Fibroblast of the conjunctiva (primary cell): ENCODE measurements at regions not wholly inside any gene's neighbourhood (a gene's known extent, or its start where the extent isn't known, plus 50 kb on each side); places are given as distances from the start of the nearest gene placed in this dataset.

Source experiments
- DNase-seq: peaks from one replicate; pipeline ENCODE4 v3.0.0-alpha.2; 2010; ENCODE audit warnings: low read depth

DNA sequence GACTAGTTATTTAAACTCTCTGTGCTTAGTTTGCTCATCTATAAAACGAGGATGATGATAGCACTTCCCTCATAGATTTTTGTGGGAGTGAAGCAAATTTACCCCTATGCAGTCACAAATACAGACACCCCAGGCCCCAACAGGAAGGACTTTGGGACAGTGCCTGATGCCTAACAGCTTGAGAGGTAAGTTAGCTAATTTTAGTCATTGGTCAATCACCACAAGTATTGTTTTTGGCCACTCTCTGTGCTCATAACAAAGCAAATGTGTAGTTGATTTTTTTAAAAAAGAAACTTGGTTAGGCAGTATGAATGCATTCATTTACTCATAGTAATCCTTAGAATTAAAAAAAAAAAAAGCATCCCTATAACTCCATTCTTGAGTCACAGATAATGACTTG lies 1590.7 kb upstream of the TENM3 start:
- no peak for DNase-seq

- no peak for DNase-seq
Observed at GRCh38 chr4:180655886-180656285, 1587.3 kb upstream of the TENM3 start.

DNA sequence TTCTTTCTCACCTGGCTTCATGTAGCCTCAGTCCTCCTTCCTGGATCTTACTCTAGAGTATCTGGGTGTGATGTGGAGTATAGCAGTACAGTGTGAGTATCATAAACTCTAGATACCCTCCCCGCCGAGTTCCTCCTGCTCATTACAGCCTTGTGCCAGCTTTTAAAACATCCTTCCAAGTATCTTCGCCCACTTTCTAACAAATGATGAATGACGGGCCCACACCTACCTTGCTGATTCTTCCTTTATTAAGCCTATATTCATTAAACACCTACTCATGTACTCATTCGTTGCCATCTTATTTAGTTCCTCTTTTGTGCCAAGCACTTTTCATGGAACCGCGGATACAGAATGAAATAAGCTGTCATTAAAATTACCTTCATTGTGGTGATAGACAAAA lies 1585.3 kb upstream of the TENM3 start:
- no peak for DNase-seq

- peak; percentile 83 for DNase-seq
Observed at GRCh38 chr4:180664766-180665368, 1578.3 kb upstream of the TENM3 start.

- DNase-seq = no peak
Observed at GRCh38 chr4:180665481-180665880, 1577.7 kb upstream of the TENM3 start.

- DNase-seq = peak; percentile 37
Observed at GRCh38 chr4:180665994-180666824, 1577.0 kb upstream of the TENM3 start.

GRCh38 chr4:180668732-180669131 lies 1574.5 kb upstream of the TENM3 start:
- no peak for DNase-seq

DNA sequence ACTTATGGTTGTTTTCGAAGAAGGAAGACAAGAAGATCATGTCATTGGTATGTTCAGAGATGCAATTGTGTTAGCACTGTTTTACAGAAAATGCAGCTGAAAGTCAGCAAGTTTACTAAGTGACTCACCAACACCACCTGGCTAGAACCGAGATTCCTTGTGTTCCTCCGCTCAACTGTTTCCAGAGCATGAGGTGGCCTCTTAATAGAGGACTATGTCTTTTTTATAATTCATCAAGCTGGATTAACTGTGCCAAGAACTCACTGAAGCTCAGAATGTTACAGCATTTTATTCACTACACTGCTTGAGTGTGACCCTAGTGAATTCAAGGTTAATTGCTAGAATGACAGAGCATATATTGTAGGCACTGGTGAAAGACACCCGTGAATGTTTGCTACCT lies 1573.5 kb upstream of the TENM3 start:
- no peak for DNase-seq

GRCh38 chr4:180674619-180675358 lies 1568.4 kb upstream of the TENM3 start:
- DNase-seq = no peak

DNA sequence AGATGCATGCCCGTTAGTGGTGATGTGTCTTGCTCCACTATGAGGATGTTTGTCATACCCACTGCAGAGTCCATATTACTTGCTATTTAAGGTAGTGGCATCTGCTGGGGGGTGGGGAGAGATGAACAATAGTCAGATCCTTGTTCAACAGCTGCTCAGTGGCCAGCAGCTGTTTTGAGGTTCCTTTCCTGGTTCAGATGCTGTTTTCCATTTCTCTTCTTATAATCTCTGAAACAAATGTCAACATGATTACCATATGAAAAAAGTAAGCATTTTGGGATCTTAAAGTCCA lies 1567.9 kb upstream of the TENM3 start:
- DNase-seq = no peak

DNA sequence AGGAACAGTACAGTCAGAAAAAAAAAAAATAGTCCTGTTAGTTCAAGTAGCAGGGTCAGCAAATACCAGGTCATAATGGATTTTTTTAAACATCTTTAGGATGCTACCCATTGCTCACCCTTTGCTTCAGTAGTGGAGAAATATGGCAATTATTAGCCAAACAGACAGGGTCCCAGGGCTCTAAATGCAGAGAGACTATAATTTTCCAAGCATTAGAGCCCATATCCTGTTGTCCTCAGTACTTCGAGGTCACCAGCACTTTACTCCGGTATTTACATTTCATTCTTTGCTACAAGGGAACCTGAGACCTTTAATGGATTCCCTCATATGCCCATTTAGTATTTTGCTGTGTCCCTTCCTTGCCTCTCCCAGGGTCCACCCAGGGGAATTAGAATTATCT lies 1562.9 kb upstream of the TENM3 start:
- no peak for DNase-seq

- no peak for DNase-seq
Observed at GRCh38 chr4:180682776-180683175, 1560.4 kb upstream of the TENM3 start.

DNA sequence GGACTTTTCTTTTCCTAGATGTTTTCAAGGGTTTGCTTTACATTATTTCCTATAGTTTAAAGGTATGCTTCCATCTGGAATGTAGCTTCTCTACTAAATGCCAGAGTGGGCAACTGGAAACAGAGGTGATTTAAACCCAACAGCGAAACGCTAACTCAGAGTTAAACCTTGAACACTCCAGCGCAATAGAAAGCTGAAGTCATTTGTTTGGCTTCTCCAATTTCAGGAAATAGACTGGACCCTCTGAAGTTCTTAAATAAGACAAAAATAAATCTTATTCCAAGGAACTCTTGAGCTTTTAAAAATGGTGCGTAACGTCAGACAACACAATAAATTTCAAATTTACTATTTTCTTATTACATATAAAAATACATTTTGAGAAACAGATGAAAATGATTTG lies 1560.0 kb upstream of the TENM3 start:
- no peak for DNase-seq

DNA sequence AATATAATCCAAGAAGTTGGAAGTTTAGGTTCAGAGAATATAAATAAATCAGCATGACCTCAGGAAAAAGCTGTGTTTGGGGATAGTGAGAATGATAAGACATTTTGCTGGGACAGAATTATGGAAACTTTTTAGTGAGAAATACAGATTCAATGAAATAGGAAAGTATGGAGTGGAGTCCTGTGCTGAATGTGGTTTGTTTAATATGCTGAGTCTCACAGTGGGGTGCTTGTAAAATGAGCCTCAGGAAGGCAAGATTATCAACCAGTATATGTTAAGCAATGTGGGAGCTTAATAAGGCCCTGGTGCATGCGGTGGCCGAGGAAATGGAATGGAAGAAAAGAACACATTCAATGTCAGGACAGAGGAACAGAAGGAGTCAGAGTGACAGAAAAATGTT lies 1554.7 kb upstream of the TENM3 start:
- no peak for DNase-seq

DNA sequence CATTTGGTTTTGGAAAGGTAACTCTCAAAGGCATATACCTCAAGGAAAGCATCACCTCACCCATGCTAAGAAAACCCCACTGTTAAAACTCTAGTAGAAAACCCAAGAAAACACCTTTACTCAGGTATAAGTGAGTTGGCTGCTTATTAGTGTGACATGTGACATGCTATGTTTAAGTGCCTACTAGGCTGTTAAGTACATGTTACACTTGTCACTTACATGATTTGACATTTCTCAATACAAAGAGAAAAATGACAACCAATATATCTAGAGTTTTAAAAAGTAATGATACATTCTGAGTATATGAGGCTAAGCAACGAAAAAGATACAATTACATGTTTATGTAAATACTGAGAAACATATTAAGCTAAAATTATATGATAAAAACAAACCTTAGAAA lies 1548.3 kb upstream of the TENM3 start:
- DNase-seq = no peak

- DNase-seq = no peak
Observed at GRCh38 chr4:180695851-180696250, 1547.4 kb upstream of the TENM3 start.

- DNase-seq = no peak
Observed at GRCh38 chr4:180696460-180697092, 1546.6 kb upstream of the TENM3 start.

DNA sequence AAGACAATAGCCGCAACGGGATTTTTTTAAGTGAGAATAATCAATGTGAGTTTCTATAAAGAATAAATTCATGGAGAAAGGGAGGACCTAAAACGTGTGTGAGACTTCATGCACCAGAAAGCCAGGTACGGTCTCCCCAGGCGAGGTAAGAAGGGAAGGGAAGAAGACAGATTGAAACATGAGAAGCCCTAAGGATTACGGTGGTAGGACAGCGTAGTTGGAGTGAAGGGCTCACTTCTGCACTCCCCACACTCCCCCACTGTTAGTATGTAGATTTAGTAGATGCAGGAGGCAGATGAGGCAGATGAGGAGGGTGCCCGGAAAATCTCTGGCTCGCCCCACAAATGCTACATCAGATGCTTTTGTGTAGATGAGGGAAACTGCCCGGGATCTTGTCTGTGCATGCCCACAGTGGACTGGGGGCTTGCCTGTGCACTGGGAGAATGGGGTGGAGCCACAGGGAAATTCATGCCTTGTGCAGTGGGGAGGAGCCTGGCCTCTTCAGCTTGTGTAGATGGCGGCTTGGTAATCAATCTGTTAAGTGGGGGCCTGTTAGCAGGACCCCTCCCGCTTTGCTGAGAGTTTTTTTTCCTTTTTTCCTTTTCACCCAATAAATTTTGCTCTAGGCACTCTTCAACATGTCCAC lies 1544.5 kb upstream of the TENM3 start:
- DNase-seq = no peak

GRCh38 chr4:180706766-180707165 lies 1536.4 kb upstream of the TENM3 start:
- no peak for DNase-seq

DNA sequence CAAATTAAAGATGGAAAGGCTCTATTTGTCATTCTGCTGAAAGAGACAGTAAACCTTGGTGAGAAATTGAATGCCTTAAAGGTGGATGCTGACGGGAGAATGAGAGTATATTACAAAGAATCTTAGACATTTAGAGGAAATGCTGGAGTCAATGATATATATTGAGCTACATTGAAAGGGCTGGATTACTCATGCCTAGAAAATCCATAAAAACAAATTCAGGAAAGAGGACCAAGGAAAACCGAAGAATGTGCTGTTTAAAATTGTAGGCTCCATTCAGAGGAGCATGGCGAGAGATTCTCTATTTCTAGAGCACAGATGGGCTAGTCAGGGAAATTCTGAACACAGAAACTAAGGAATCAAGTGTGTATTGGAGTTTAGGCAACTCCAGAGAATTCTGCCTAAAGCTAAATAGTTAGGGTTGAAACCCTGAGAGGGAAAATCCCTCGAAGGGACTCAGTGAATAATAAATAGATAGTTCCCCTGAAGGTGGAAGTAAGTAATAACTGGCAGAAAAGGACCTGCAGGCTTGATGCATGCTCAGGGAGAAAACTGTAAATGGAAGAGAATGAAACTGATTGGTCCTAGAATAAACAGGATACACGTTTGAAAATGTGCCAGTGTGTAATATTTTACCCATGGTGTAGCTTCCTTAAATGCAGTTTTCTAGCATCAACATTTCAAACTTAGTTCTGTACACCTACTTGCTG lies 1532.4 kb upstream of the TENM3 start:
- no peak for DNase-seq

- no peak for DNase-seq
Observed at GRCh38 chr4:180717451-180718033, 1525.7 kb upstream of the TENM3 start.
